ENCODE measurements at regions not wholly inside any gene's neighbourhood (a gene's known extent, or its start where the extent isn't known, plus 50 kb on each side); places are given as distances from the start of the nearest gene placed in this dataset.

DNA sequence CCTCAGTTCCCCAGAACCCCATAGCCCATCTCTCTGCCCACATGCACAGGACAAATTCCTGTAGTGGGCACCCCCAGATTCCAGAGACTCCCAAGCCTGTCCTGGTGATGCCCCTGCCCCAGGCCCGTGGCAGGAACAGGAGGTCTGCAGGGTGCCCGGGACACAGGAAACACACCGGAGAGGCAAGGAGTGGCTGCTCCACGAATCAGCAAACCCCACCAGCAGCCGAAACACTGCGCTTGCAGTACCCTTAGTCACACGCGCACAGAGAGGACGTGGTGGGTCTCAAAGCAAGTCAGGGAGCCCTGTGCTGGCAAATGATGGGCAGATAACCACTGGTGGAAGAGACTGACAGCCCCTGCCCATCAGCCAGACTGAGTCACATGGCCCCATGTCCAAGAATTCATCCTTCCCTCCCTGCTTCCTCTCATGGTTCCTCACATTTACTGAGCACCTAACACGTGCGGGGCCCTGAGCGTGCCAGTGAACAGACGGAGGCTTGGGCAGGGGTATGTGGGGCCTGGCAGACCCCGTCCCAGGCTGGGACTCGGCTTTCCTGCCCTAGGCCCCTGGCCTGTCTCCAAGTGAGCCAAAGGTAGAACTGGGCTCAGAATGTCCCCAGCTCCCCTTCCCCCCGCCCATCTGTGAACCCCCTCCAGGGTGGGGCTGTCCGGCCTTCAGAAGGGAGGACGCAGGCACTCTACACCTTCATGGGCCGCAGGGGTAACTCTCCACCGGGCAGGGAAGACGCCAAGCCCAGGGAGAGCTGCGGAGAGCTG, 130.4 kb upstream of the IQSEC1 start:
- no peaks in the 10 kb centered on the region for H3K36me3 ChIP-seq (ENCODE audit: insufficient read depth, low read length)
- Mint-ChIP-seq H3K9me3 (peaks cover 0 to 2% (median 0%) of the 10 kb centered on the region in 8 donors), H3K27ac (peak overlapping the region in 1 of 7 donors; percentile 60), H3K36me3 (no peaks in the 10 kb centered on the region), H3K4me1 (peaks cover 3 to 8% (median 4%) of the 10 kb centered on the region in 4 donors), H3K4me3 (peak overlapping the region in 1 of 8 donors; percentile 31), H3K27me3 (peaks cover 36 to 42% of the 10 kb centered on the region in 2 donors)
- no peak overlapping the region for H3K4me3 ChIP-seq (ENCODE audit: low read length in 2 of 2)
- H3K4me1 ChIP-seq (ENCODE audit: insufficient read depth, low read length) = no peaks in the 10 kb centered on the region
- H3K27ac ChIP-seq (ENCODE audit: low read depth, low read length) = no peak overlapping the region
- no peak for DNase-seq
- CTCF ChIA-PET (ENCODE audit: partially characterized antibody) = no interaction called here
- H3K9me3 ChIP-seq (ENCODE audit: control insufficient read depth in 1 of 2, low read length in 2 of 2) = no peaks in the 10 kb centered on the region
- POLR2A ChIA-PET (ENCODE audit: partially characterized antibody) = no interaction called here
- peaks cover 3% of the 10 kb centered on the region for H3K27me3 ChIP-seq (ENCODE audit: insufficient read depth, low read length)
- intact Hi-C loops (cut with micrococcal nuclease) = no loop called here

DNA sequence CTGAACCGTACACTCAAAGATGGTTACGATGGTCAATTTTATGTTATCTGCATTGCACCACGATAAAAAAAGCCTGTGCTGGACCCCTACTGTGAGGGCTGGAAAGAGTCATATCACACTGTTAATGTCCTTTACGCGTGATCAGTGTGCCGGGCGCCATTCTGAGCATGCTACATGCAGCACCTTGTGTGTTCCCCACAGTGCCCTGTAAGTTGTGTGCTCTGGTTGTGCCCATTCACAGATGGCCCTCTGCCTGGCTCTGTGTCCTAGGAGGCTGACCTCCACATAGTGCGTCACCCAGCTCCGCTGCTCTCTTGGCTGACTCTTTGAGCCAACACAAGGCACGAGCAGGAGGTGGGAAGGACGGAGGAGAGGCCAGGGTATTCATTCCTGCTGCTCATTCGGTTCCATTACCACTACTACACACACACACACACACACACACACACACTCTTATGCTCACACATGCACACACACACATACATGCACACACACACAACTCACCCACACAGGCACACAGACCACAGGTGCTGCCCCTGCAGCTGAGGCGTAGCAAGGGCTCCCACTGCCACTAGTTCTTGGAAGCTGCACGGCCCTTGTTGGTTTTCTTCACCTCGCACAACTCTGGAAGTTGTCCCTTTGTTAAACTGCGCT, 129.6 kb upstream of the IQSEC1 start:
- H3K27ac ChIP-seq (ENCODE audit: low read depth, low read length) = no peak overlapping the region
- H3K27me3 ChIP-seq (ENCODE audit: insufficient read depth, low read length) = peaks cover 3% of the 10 kb centered on the region
- H3K36me3 ChIP-seq (ENCODE audit: insufficient read depth, low read length) = no peaks in the 10 kb centered on the region
- ChIA-PET POLR2A (ENCODE audit: partially characterized antibody) (no interaction called here), CTCF (ENCODE audit: partially characterized antibody) (no interaction called here)
- intact Hi-C loops (cut with micrococcal nuclease) = no loop called here
- peak overlapping the region in 1 of 7 donors; percentile 60 for H3K27ac Mint-ChIP-seq
- H3K4me1 Mint-ChIP-seq = peaks cover 3 to 8% (median 4%) of the 10 kb centered on the region in 4 donors
- H3K36me3 Mint-ChIP-seq = no peaks in the 10 kb centered on the region
- H3K9me3 Mint-ChIP-seq = peaks cover 0 to 2% (median 0%) of the 10 kb centered on the region in 8 donors
- no peak overlapping the region for H3K4me3 ChIP-seq (ENCODE audit: low read length in 2 of 2)
- H3K4me1 ChIP-seq (ENCODE audit: insufficient read depth, low read length) = no peaks in the 10 kb centered on the region
- no peaks in the 10 kb centered on the region for H3K9me3 ChIP-seq (ENCODE audit: control insufficient read depth in 1 of 2, low read length in 2 of 2)
- DNase-seq = no peak
- no peak overlapping the region for H3K4me3 Mint-ChIP-seq
- H3K27me3 Mint-ChIP-seq = peaks cover 36 to 38% of the 10 kb centered on the region in 2 donors

GRCh38 chr3:13201851-13202250, 128.6 kb upstream of the IQSEC1 start:
- CTCF ChIA-PET (ENCODE audit: partially characterized antibody) = interaction anchor here (1.3 kb wide), 1 partner anchor 110 kb away, joined by 3 read pairs; no protein-coding TSS in a partner anchor
- Mint-ChIP-seq H3K9me3 (peaks cover 0 to 2% (median 0%) of the 10 kb centered on the region in 8 donors), H3K27me3 (peaks cover 31 to 32% of the 10 kb centered on the region in 2 donors), H3K27ac (no peak overlapping the region), H3K36me3 (no peaks in the 10 kb centered on the region), H3K4me1 (peaks cover 3 to 9% (median 4%) of the 10 kb centered on the region in 4 donors), H3K4me3 (no peak overlapping the region)
- Histone ChIP-seq H3K27ac (ENCODE audit: low read depth, low read length) (no peak overlapping the region), H3K4me3 (ENCODE audit: low read length in 2 of 2) (no peak overlapping the region), H3K9me3 (ENCODE audit: control insufficient read depth in 1 of 2, low read length in 2 of 2) (no peaks in the 10 kb centered on the region), H3K27me3 (ENCODE audit: insufficient read depth, low read length) (peaks cover 3% of the 10 kb centered on the region), H3K36me3 (ENCODE audit: insufficient read depth, low read length) (no peaks in the 10 kb centered on the region), H3K4me1 (ENCODE audit: insufficient read depth, low read length) (peaks cover 1% of the 10 kb centered on the region)
- intact Hi-C loops (cut with micrococcal nuclease) = no loop called here
- DNase-seq = no peak
- POLR2A ChIA-PET (ENCODE audit: partially characterized antibody) = no interaction called here

GRCh38 chr3:13200946-13201345, 127.7 kb upstream of the IQSEC1 start:
- Mint-ChIP-seq H3K36me3 (no peaks in the 10 kb centered on the region), H3K27me3 (peaks cover 25 to 26% of the 10 kb centered on the region in 2 donors), H3K27ac (no peak overlapping the region), H3K4me3 (no peak overlapping the region), H3K4me1 (peaks cover 8 to 18% (median 12%) of the 10 kb centered on the region in 4 donors), H3K9me3 (no peaks in the 10 kb centered on the region)
- no peaks in the 10 kb centered on the region for H3K36me3 ChIP-seq (ENCODE audit: insufficient read depth, low read length)
- CTCF ChIA-PET (ENCODE audit: partially characterized antibody) = interaction anchor here (1.3 kb wide), 1 partner anchor 109 kb away, joined by 3 read pairs; no protein-coding TSS in a partner anchor
- H3K4me3 ChIP-seq (ENCODE audit: low read length in 2 of 2) = no peak overlapping the region
- no peaks in the 10 kb centered on the region for H3K9me3 ChIP-seq (ENCODE audit: control insufficient read depth in 1 of 2, low read length in 2 of 2)
- no peak for DNase-seq
- peaks cover 10% of the 10 kb centered on the region for H3K4me1 ChIP-seq (ENCODE audit: insufficient read depth, low read length)
- H3K27ac ChIP-seq (ENCODE audit: low read depth, low read length) = no peak overlapping the region
- intact Hi-C loops (cut with micrococcal nuclease) = no loop called here
- POLR2A ChIA-PET (ENCODE audit: partially characterized antibody) = no interaction called here
- peaks cover 3% of the 10 kb centered on the region for H3K27me3 ChIP-seq (ENCODE audit: insufficient read depth, low read length)

- Mint-ChIP-seq H3K9me3 (no peaks in the 10 kb centered on the region), H3K4me3 (no peak overlapping the region), H3K27me3 (peaks cover 22 to 26% of the 10 kb centered on the region in 2 donors), H3K4me1 (peaks cover 12 to 23% (median 17%) of the 10 kb centered on the region in 4 donors), H3K36me3 (no peaks in the 10 kb centered on the region), H3K27ac (no peak overlapping the region)
- Histone ChIP-seq H3K4me1 (ENCODE audit: insufficient read depth, low read length) (peaks cover 15% of the 10 kb centered on the region), H3K27me3 (ENCODE audit: insufficient read depth, low read length) (peaks cover 2% of the 10 kb centered on the region), H3K4me3 (ENCODE audit: low read length in 2 of 2) (no peak overlapping the region), H3K9me3 (ENCODE audit: control insufficient read depth in 1 of 2, low read length in 2 of 2) (no peaks in the 10 kb centered on the region), H3K27ac (ENCODE audit: low read depth, low read length) (no peak overlapping the region), H3K36me3 (ENCODE audit: insufficient read depth, low read length) (no peaks in the 10 kb centered on the region)
- ChIA-PET POLR2A (ENCODE audit: partially characterized antibody) (no interaction called here), CTCF (ENCODE audit: partially characterized antibody) (interaction anchor here (1.3 kb wide), 1 partner anchor 109 kb away, joined by 3 read pairs; no protein-coding TSS in a partner anchor)
- intact Hi-C loops (cut with micrococcal nuclease) = no loop called here
- no peak for DNase-seq
Measured at GRCh38 chr3:13200465-13200864, 127.2 kb upstream of the IQSEC1 start.

DNA sequence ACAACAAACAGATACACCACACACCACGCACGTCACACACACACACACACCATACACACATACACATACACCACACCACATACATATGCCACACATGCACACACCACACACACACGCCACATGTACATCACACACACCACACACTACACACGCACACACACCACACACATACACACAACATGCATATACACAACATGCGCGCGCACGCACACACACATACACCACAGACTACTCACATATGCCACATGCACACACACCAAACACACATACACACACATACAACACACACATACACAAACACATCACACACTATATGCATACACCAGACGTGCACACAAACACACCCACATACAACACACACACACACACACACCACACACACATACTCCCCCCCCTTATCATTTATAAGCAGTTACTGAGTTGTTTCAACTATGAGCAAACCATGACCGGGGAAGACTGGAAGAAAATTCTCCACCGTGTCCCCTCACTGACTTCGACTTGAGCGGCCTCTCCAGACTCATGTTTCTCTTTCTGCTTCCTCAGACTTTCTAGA, 126.7 kb upstream of the IQSEC1 start:
- CTCF ChIA-PET (ENCODE audit: partially characterized antibody) = interaction anchor here (0.7 kb wide), 1 partner anchor 96 kb away, joined by 3 read pairs; no protein-coding TSS in a partner anchor

More for the DNA sequence above, 126.7 kb upstream of the IQSEC1 start:
- Mint-ChIP-seq H3K27me3 (peaks cover 17 to 24% of the 10 kb centered on the region in 2 donors), H3K27ac (peak overlapping the region in 1 of 7 donors; percentile 42), H3K9me3 (no peaks in the 10 kb centered on the region), H3K4me1 (peaks cover 14 to 27% (median 20%) of the 10 kb centered on the region in 4 donors), H3K36me3 (no peaks in the 10 kb centered on the region), H3K4me3 (peak overlapping the region in 1 of 8 donors; percentile 4)
- Histone ChIP-seq H3K36me3 (ENCODE audit: insufficient read depth, low read length) (no peaks in the 10 kb centered on the region), H3K27me3 (ENCODE audit: insufficient read depth, low read length) (no peaks in the 10 kb centered on the region), H3K27ac (ENCODE audit: low read depth, low read length) (no peak overlapping the region), H3K4me3 (ENCODE audit: low read length in 2 of 2) (no peak overlapping the region), H3K9me3 (ENCODE audit: control insufficient read depth in 1 of 2, low read length in 2 of 2) (no peaks in the 10 kb centered on the region), H3K4me1 (ENCODE audit: insufficient read depth, low read length) (peaks cover 18% of the 10 kb centered on the region)
- no peak for DNase-seq
- intact Hi-C loops (cut with micrococcal nuclease) = no loop called here
- POLR2A ChIA-PET (ENCODE audit: partially characterized antibody) = no interaction called here
